Endodermal cell (in vitro differentiated cells): ENCODE measurements at regions not wholly inside any gene's neighbourhood (a gene's known extent, or its start where the extent isn't known, plus 50 kb on each side); places are given as distances from the start of the nearest gene placed in this dataset.

Source experiments
- DNase-seq: peaks from one replicate; pipeline ENCODE4 v3.0.0-alpha.2; 2017
- H3K27ac ChIP-seq: 2 replicates; pipeline ENCODE4 v1.5.1; 2013; ENCODE audit warnings: mild to moderate bottlenecking, low read depth, low read length, moderate library complexity
- H3K27me3 ChIP-seq: 2 replicates; pipeline ENCODE4 v1.6.1; 2013; ENCODE audit warnings: mild to moderate bottlenecking, low read length, moderate library complexity; ENCODE audit not compliant: insufficient read depth, control insufficient read depth, poor library complexity, severe bottlenecking
- H3K36me3 ChIP-seq: 2 replicates; pipeline ENCODE4 v1.7.0; 2013; ENCODE audit warnings: mild to moderate bottlenecking, low read length, moderate library complexity; ENCODE audit not compliant: control insufficient read depth, insufficient read depth
- H3K4me1 ChIP-seq: one replicate; pipeline ENCODE4 v1.7.0; 2013; ENCODE audit warnings: low read length; ENCODE audit not compliant: control insufficient read depth, insufficient read depth
- H3K4me3 ChIP-seq: 2 replicates; pipeline ENCODE4 v1.5.1; 2013; ENCODE audit warnings: mild to moderate bottlenecking, low read length, moderate library complexity
- H3K9ac ChIP-seq: 2 replicates; pipeline ENCODE4 v1.6.1; 2013; ENCODE audit warnings: mild to moderate bottlenecking, low read length, moderate library complexity; ENCODE audit not compliant: poor library complexity, severe bottlenecking; ENCODE audit errors: extremely low read depth
- H3K9me3 ChIP-seq: 2 replicates; pipeline ENCODE4 v1.6.1; 2013; ENCODE audit warnings: mild to moderate bottlenecking, low read length, moderate library complexity; ENCODE audit not compliant: control insufficient read depth
- H3K27ac Mint-ChIP-seq: 2 replicates; pipeline ENCODE4 v1.8.0; 2020; ENCODE audit warnings: mixed read lengths
- H3K27me3 Mint-ChIP-seq: 2 replicates; pipeline ENCODE4 v1.8.0; 2021; ENCODE audit warnings: mild to moderate bottlenecking, mixed read lengths; ENCODE audit not compliant: insufficient read depth
- H3K36me3 Mint-ChIP-seq: 2 replicates; pipeline ENCODE4 v1.8.0; 2020; ENCODE audit warnings: low read depth, mixed read lengths
- H3K4me1 Mint-ChIP-seq: 2 replicates; pipeline ENCODE4 v1.8.0; 2020; ENCODE audit warnings: mixed read lengths
- H3K4me3 Mint-ChIP-seq: 2 replicates; pipeline ENCODE4 v1.8.0; 2020; ENCODE audit warnings: mild to moderate bottlenecking, moderate library complexity, mixed read lengths
- H3K9me3 Mint-ChIP-seq: 2 replicates; pipeline ENCODE4 v1.8.0; 2020; ENCODE audit warnings: mild to moderate bottlenecking, mixed read lengths
- CTCF ChIP-seq: fragments of 200-600 bp; sonication (generic); conservative IDR thresholded peaks from 2 replicates; pipeline ENCODE4 v1.5.0; 2021; ENCODE audit warnings: antibody characterized with exemption, mild to moderate bottlenecking
- WGBS, 2 experiments: methylation state at CpG; one replicate each; pipeline versions ENCODE4 v1.1.5 to v1.1.7; 2013; ENCODE audit warnings: missing lambda C conversion rate in 2 of 2, mixed read lengths in 1 of 2; ENCODE audit not compliant: insufficient coverage in 1 of 2, insufficient read length in 1 of 2; 5-methylcytosine and 5-hydroxymethylcytosine counted together

DNA sequence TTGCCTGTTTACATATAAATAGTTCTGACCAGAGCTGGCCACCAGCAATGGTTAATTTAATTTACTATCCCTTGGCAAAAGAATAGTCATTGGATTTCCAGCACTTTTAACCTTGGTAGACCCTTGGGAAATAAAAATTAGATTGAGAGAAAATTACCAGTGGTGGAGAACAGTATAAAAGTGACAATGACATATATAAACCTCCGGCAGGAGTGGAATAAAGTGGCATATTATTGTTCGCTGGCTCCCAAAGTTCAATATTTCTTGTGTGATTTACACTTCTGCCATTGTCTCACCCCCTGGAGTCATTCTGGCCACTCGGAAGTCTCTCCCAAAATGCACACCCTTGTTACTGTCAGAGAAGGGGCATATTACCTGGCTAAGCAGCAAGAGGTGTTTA is 347.7 kb downstream of the NPIPA8 start:
- TF ChIP-seq CTCF: no peak
- Histone ChIP-seq H3K27me3 (peaks cover 5% of the 10 kb centered on the region), H3K4me1 (no peaks in the 10 kb centered on the region), H3K9ac (no peak overlapping the region), H3K27ac (no peak overlapping the region), H3K9me3 (no peaks in the 10 kb centered on the region), H3K4me3 (no peak overlapping the region), H3K36me3 (no peaks in the 10 kb centered on the region)
- no peaks in the 10 kb centered on the region for H3K36me3 Mint-ChIP-seq
- H3K4me3 Mint-ChIP-seq: no peak overlapping the region
- peaks cover 4% of the 10 kb centered on the region for H3K4me1 Mint-ChIP-seq
- H3K27me3 Mint-ChIP-seq: no peaks in the 10 kb centered on the region
- H3K9me3 Mint-ChIP-seq: no peaks in the 10 kb centered on the region
- H3K27ac Mint-ChIP-seq: no peak overlapping the region
- DNase-seq: no peak
- WGBS, 2 experiments: 91% methylated on average over 3 of the region's 3 CpGs; no CpG with 5 or more reads in 1 of the 2 experiments

DNA sequence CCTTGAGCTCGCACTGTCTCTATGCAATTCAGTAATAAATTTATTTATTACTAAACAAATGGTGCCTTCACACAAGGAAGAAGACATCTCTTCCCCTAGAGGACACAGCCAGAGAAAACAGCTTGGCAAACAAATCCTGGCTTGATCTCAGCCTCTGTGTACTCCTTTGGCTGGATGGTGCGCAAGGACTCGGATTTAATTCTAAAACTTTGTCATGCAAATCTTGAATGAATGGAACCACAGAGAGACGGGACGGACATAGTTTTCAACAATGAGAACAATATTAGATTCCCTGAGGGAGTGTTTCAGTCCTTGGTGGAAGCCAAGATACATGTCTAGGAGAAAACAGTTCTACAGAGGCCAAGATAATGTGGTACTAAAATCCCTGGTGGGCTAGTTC is 349.5 kb downstream of the NPIPA8 start:
- 78 to 96% methylated on average over 4 to 5 of the region's 5 CpGs for WGBS, 2 experiments
- no peak overlapping the region for H3K27ac Mint-ChIP-seq
- Histone ChIP-seq H3K4me3 (no peak overlapping the region), H3K27ac (no peak overlapping the region), H3K9ac (no peak overlapping the region), H3K36me3 (no peaks in the 10 kb centered on the region), H3K9me3 (no peaks in the 10 kb centered on the region), H3K4me1 (no peaks in the 10 kb centered on the region), H3K27me3 (no peaks in the 10 kb centered on the region)
- TF ChIP-seq CTCF: no peak
- DNase-seq: no peak
- H3K4me1 Mint-ChIP-seq: peaks cover 4% of the 10 kb centered on the region
- no peak overlapping the region for H3K4me3 Mint-ChIP-seq
- no peaks in the 10 kb centered on the region for H3K27me3 Mint-ChIP-seq
- H3K36me3 Mint-ChIP-seq: no peaks in the 10 kb centered on the region
- no peaks in the 10 kb centered on the region for H3K9me3 Mint-ChIP-seq

DNA sequence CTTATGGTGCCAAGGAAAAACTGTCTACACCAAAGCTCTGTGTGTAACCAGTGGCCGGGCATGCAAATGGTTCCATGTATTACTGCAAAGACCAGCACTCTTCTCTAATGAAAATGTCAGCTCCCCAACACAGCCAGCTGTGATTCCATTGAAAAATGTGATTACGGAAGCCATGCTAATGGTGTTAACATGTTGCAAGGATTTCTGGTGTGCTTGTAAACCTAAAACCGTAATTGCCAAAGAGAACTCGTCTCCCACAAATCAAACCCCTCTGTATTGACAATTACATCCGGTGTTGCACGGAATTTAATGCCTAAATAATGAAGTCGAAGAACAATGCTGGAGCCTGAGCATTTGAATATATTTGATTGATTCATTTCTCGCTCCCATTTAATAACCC is 351.7 kb downstream of the NPIPA8 start:
- no peak overlapping the region for H3K4me3 Mint-ChIP-seq
- no peak overlapping the region for H3K9ac ChIP-seq
- H3K4me1 ChIP-seq: no peaks in the 10 kb centered on the region
- no peaks in the 10 kb centered on the region for H3K9me3 Mint-ChIP-seq
- DNase-seq: no peak
- no peaks in the 10 kb centered on the region for H3K27me3 Mint-ChIP-seq
- H3K36me3 Mint-ChIP-seq: no peaks in the 10 kb centered on the region
- H3K27ac Mint-ChIP-seq: no peak overlapping the region
- no peak overlapping the region for H3K4me3 ChIP-seq
- WGBS, 2 experiments: 91 to 94% methylated on average over 4 to 8 of the region's 8 CpGs
- H3K27me3 ChIP-seq: no peaks in the 10 kb centered on the region
- H3K4me1 Mint-ChIP-seq: no peaks in the 10 kb centered on the region
- H3K9me3 ChIP-seq: no peaks in the 10 kb centered on the region
- no peaks in the 10 kb centered on the region for H3K36me3 ChIP-seq
- TF ChIP-seq CTCF: no peak
- no peak overlapping the region for H3K27ac ChIP-seq
